ENCODE measurements at regions not wholly inside any gene's neighbourhood (a gene's known extent, or its start where the extent isn't known, plus 50 kb on each side); places are given as distances from the start of the nearest gene placed in this dataset.

GRCh38 chr18:48467231-48467630 lies 58.0 kb upstream of the ZBTB7C start:
- no peaks in the 10 kb centered on the region for H3K9me2 ChIP-seq (ENCODE audit: low read depth, low read length)
- H3K4me1 ChIP-seq (ENCODE audit: insufficient read depth, low read length, severe bottlenecking), result no peaks in the 10 kb centered on the region
- no peak overlapping the region for H3K27ac ChIP-seq (ENCODE audit: low read depth, low read length, poor library complexity, severe bottlenecking)
- H3K79me2 ChIP-seq (ENCODE audit: insufficient read depth, low read length), result no peaks in the 10 kb centered on the region
- H3K9me3 ChIP-seq (ENCODE audit: low read length), result no peaks in the 10 kb centered on the region
- no peaks in the 10 kb centered on the region for H3K27me3 ChIP-seq (ENCODE audit: insufficient read depth, low read length)
- H3F3A ChIP-seq (ENCODE audit: insufficient read depth, low read length), result no peaks in the 10 kb centered on the region
- no peak overlapping the region for H3K9ac ChIP-seq (ENCODE audit: low read length)
- H3K36me3 ChIP-seq (ENCODE audit: insufficient read depth, low read length), result no peaks in the 10 kb centered on the region
- no peak overlapping the region for H2AFZ ChIP-seq (ENCODE audit: low read length)
- no peaks in the 10 kb centered on the region for H4K20me1 ChIP-seq (ENCODE audit: insufficient read depth, low read length)
- no peak for TF ChIP-seq EZH2 (IDR thresholded peaks at IDR 0.05; ENCODE audit: borderline replicate concordance, low read length)
- TF ChIP-seq, protein P1, sequence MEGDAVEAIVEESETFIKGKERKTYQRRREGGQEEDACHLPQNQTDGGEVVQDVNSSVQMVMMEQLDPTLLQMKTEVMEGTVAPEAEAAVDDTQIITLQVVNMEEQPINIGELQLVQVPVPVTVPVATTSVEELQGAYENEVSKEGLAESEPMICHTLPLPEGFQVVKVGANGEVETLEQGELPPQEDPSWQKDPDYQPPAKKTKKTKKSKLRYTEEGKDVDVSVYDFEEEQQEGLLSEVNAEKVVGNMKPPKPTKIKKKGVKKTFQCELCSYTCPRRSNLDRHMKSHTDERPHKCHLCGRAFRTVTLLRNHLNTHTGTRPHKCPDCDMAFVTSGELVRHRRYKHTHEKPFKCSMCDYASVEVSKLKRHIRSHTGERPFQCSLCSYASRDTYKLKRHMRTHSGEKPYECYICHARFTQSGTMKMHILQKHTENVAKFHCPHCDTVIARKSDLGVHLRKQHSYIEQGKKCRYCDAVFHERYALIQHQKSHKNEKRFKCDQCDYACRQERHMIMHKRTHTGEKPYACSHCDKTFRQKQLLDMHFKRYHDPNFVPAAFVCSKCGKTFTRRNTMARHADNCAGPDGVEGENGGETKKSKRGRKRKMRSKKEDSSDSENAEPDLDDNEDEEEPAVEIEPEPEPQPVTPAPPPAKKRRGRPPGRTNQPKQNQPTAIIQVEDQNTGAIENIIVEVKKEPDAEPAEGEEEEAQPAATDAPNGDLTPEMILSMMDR (IDR thresholded peaks at IDR 0.05; ENCODE audit: low read length), result no peak
- H3K4me3 ChIP-seq (ENCODE audit: low read depth, low read length, poor library complexity, severe bottlenecking), result no peak overlapping the region
- H3K4me2 ChIP-seq (ENCODE audit: low read length), result no peak overlapping the region

DNA sequence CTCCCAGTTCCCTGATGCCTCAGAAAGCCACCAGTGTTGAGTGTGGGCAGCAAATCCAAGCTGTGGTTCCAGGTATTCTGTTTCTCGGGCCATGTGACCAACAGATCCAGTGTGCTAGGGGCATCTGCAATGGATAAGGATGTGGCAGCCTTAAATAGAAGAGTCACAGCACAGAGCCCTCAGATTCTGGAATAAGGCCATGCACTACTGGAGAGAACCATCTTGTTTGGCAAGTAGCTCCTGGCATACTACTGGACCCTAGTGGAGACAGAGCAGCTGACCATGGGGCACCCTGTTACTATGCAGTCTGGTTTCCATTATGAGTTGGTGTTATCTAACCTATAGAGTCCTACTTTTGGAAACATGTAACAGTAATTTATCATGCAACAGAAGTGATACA lies 53.3 kb upstream of the ZBTB7C start:
- H4K20me1 ChIP-seq (ENCODE audit: insufficient read depth, low read length), result no peaks in the 10 kb centered on the region
- no peaks in the 10 kb centered on the region for H3K27me3 ChIP-seq (ENCODE audit: insufficient read depth, low read length)
- no peak for TF ChIP-seq EZH2 (IDR thresholded peaks at IDR 0.05; ENCODE audit: borderline replicate concordance, low read length)
- TF ChIP-seq, protein P1 (IDR thresholded peaks at IDR 0.05; ENCODE audit: low read length), result no peak
- H3K9me3 ChIP-seq (ENCODE audit: low read length), result no peaks in the 10 kb centered on the region
- no peak overlapping the region for H3K27ac ChIP-seq (ENCODE audit: low read depth, low read length, poor library complexity, severe bottlenecking)
- no peak overlapping the region for H3K9ac ChIP-seq (ENCODE audit: low read length)
- no peaks in the 10 kb centered on the region for H3K9me2 ChIP-seq (ENCODE audit: low read depth, low read length)
- no peaks in the 10 kb centered on the region for H3F3A ChIP-seq (ENCODE audit: insufficient read depth, low read length)
- no peaks in the 10 kb centered on the region for H3K4me1 ChIP-seq (ENCODE audit: insufficient read depth, low read length, severe bottlenecking)
- no peak overlapping the region for H2AFZ ChIP-seq (ENCODE audit: low read length)
- no peaks in the 10 kb centered on the region for H3K79me2 ChIP-seq (ENCODE audit: insufficient read depth, low read length)
- no peak overlapping the region for H3K4me3 ChIP-seq (ENCODE audit: low read depth, low read length, poor library complexity, severe bottlenecking)
- H3K4me2 ChIP-seq (ENCODE audit: low read length), result no peak overlapping the region
- H3K36me3 ChIP-seq (ENCODE audit: insufficient read depth, low read length), result no peaks in the 10 kb centered on the region

- no peaks in the 10 kb centered on the region for H3K79me2 ChIP-seq (ENCODE audit: insufficient read depth, low read length)
- H4K20me1 ChIP-seq (ENCODE audit: insufficient read depth, low read length), result no peaks in the 10 kb centered on the region
- no peaks in the 10 kb centered on the region for H3K36me3 ChIP-seq (ENCODE audit: insufficient read depth, low read length)
- no peak overlapping the region for H2AFZ ChIP-seq (ENCODE audit: low read length)
- H3K9ac ChIP-seq (ENCODE audit: low read length), result no peak overlapping the region
- no peaks in the 10 kb centered on the region for H3K9me3 ChIP-seq (ENCODE audit: low read length)
- H3K4me1 ChIP-seq (ENCODE audit: insufficient read depth, low read length, severe bottlenecking), result no peaks in the 10 kb centered on the region
- H3K4me2 ChIP-seq (ENCODE audit: low read length), result no peak overlapping the region
- no peak overlapping the region for H3K27ac ChIP-seq (ENCODE audit: low read depth, low read length, poor library complexity, severe bottlenecking)
- no peak overlapping the region for H3K4me3 ChIP-seq (ENCODE audit: low read depth, low read length, poor library complexity, severe bottlenecking)
- no peak for TF ChIP-seq EZH2 (IDR thresholded peaks at IDR 0.05; ENCODE audit: borderline replicate concordance, low read length)
- TF ChIP-seq, protein P1 (IDR thresholded peaks at IDR 0.05; ENCODE audit: low read length), result no peak
- H3F3A ChIP-seq (ENCODE audit: insufficient read depth, low read length), result no peaks in the 10 kb centered on the region
- no peaks in the 10 kb centered on the region for H3K9me2 ChIP-seq (ENCODE audit: low read depth, low read length)
- H3K27me3 ChIP-seq (ENCODE audit: insufficient read depth, low read length), result no peaks in the 10 kb centered on the region
These were observed 51.9 kb upstream of the ZBTB7C start for GRCh38 chr18:48460929-48461583.
